CD4-positive, alpha-beta T cell treated with Interleukin-15 for 1 hour (primary cell): ENCODE measurements at regions not wholly inside any gene's neighbourhood (a gene's known extent, or its start where the extent isn't known, plus 50 kb on each side); places are given as distances from the start of the nearest gene placed in this dataset.
"Not testable (repeated sequence)": the region's sequence is repeated elsewhere in the genome, so short reads cannot be mapped to it uniquely, and the experiment has no call there.

Experiments used
- DNase-seq: peaks from one replicate; pipeline ENCODE4 v3.0.0-alpha.2; 2020

- DNase-seq: not testable (repeated sequence)
Measured at GRCh38 chr2:131830242-131830945, 302.7 kb downstream of the CCDC74A start.

DNA sequence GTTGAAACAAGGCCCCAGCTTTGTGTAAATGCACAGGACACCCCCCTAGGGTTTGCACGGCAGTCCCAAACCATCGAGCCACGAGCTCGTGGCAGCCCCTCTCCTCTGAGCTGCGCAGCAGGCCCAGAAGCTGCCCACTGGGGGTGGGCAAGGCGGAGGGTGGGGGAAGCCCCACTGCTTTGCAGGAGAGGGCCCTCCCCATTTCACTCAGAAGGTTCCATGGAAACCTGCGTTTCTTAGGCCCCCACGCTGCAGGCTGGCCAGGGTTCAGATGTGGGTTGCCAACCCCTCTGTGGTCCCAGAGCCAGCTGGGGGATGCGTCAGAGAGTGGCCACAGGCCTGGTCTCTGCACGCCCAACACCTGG lies 303.2 kb downstream of the CCDC74A start:
- not testable (repeated sequence) for DNase-seq

- not testable (repeated sequence) for DNase-seq
Measured at GRCh38 chr2:131831450-131832208, 303.9 kb downstream of the CCDC74A start.

DNA sequence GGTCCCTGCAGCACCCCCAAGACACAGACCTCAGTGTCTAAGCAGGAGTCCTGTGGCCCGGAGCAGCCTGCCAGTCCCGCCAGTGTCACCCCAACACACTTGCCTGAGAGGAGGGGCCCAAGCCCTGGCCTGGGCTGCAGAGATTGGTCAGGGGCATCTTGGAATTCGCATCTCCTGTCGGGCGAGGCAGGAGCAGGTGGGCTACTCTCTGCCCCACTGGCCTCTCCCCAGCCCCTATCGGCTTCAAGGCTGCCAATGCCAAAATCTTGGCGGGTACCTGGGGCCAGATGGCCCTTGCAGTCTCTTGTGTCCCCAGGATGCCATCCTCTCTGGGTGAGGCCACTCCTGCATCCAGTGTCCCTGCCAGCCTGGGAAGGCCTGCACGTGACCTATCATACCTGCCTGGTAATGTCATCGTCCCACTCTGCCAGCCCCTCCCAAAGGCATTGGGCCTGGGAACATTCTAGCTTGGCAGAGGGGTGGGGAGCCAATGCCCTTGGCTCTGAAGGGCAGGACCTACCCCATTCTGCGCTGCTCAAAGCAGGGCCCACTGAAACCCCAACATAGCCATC lies 304.6 kb downstream of the CCDC74A start:
- not testable (repeated sequence) for DNase-seq

GRCh38 chr2:131832917-131833316 lies 305.2 kb downstream of the CCDC74A start:
- DNase-seq: not testable (repeated sequence)

GRCh38 chr2:131833367-131834202 lies 305.9 kb downstream of the CCDC74A start:
- not testable (repeated sequence) for DNase-seq

DNA sequence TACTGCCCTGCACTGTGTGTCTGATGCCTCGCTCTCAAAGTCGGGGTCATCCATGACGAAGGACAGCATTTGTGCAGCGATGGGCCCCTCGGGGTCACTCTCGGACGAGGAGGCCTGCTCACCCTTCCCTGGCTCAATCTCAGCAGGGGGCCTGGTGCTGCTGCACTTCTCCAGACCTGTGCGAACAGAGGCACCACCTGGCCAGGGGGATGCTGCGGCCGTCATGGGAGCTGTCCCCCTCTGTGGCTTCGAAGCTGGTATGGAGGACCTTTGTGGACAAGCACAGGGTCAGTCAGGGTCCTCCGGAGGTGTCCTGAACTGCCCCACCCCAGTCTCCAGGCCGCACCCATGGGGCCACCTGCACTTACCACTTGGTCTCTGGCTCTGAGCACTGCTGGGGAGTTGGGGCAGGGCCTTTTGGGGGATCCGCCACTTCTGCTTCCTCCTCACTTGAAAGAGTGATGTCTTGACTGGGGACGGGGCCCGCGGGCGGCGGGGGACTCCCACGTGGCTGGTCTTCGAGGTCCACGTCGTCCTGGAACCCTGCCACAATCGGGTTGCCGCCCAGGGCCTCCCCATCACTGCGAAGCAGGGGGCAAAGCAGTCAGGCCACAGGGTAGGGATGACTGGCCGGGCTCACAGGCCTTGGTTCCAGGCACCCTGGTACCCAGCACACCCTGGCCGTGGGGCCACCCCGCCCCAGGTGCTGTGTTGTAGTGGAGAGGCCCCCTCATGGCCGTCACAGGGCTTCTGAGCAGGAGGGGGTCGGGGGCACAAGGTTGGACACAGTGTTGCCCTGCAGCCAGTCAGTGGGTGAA lies 306.7 kb downstream of the CCDC74A start:
- not testable (repeated sequence) for DNase-seq

- not testable (repeated sequence) for DNase-seq
Measured at GRCh38 chr2:131835022-131835421, 307.3 kb downstream of the CCDC74A start.

DNA sequence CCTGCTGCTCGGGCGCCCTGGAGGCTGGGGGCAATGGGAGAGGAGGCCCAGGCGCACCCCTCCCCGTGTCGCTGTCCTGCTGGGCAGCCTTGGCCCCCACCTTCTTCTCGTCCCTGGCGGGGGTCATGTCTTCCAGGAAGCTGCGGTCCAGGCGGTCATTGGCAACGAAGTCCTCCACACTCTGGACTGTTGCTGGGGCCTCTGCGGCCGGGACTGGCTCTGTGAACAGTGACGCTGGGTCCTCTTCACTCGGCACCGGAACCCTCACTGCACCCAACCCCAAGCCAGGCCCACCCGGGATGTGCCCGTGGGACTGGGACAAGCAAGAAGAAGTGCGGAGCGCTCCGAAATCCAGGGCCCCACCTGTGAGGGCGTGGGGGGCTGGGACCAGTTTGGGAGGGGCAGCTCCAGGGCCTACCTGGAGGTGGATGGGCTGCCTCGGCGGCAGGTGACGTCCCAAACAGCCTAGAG lies 308.0 kb downstream of the CCDC74A start:
- no peak for DNase-seq

GRCh38 chr2:131836116-131836515 lies 308.4 kb downstream of the CCDC74A start:
- DNase-seq: not testable (repeated sequence)

GRCh38 chr2:131844044-131844443 lies 316.4 kb downstream of the CCDC74A start:
- DNase-seq: not testable (repeated sequence)

- not testable (repeated sequence) for DNase-seq
Measured at GRCh38 chr2:131856202-131856601, 305.6 kb downstream of the ANKRD30BL start.

GRCh38 chr2:131858197-131858596 lies 303.6 kb downstream of the ANKRD30BL start:
- DNase-seq: not testable (repeated sequence)
